ENCODE measurements at regions not wholly inside any gene's neighbourhood (a gene's known extent, or its start where the extent isn't known, plus 50 kb on each side); places are given as distances from the start of the nearest gene placed in this dataset.
"Not testable (repeated sequence)": the region's sequence is repeated elsewhere in the genome, so short reads cannot be mapped to it uniquely, and the experiment has no call there.

GRCh38 chr14:105616802-105617192 lies 90.4 kb downstream of the TMEM121 start:
- no peak for ATAC-seq (ENCODE audit: insufficient number of reproducible peaks, low FRiP score, low read depth)

GRCh38 chr14:105617201-105617777 lies 90.9 kb downstream of the TMEM121 start:
- Histone ChIP-seq H3K4me3 (no peak overlapping the region), H3K27me3 (replicated peaks; ENCODE audit: insufficient read depth) (no peaks in the 10 kb centered on the region), H3K36me3 (no peaks in the 10 kb centered on the region), H3K4me1 (ENCODE audit: control insufficient read depth in 1 of 2, low read depth in 2 of 2) (peaks cover 4 to 10% of the 10 kb centered on the region in 2 donors), H3K27ac (no peak overlapping the region), H3K9me3 (no peaks in the 10 kb centered on the region)
- ATAC-seq (ENCODE audit: insufficient number of reproducible peaks, low FRiP score, low read depth) (no peak), DNase-seq (ENCODE audit: low spot score) (no peak)
- TF ChIP-seq, protein P1, sequence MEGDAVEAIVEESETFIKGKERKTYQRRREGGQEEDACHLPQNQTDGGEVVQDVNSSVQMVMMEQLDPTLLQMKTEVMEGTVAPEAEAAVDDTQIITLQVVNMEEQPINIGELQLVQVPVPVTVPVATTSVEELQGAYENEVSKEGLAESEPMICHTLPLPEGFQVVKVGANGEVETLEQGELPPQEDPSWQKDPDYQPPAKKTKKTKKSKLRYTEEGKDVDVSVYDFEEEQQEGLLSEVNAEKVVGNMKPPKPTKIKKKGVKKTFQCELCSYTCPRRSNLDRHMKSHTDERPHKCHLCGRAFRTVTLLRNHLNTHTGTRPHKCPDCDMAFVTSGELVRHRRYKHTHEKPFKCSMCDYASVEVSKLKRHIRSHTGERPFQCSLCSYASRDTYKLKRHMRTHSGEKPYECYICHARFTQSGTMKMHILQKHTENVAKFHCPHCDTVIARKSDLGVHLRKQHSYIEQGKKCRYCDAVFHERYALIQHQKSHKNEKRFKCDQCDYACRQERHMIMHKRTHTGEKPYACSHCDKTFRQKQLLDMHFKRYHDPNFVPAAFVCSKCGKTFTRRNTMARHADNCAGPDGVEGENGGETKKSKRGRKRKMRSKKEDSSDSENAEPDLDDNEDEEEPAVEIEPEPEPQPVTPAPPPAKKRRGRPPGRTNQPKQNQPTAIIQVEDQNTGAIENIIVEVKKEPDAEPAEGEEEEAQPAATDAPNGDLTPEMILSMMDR (IDR thresholded peaks at IDR 0.05) = no peak

More at GRCh38 chr14:105616802-105617192, 90.4 kb downstream of the TMEM121 start:
- no peak overlapping the region for H3K27ac ChIP-seq
- no peak for DNase-seq (ENCODE audit: low spot score)
- no peaks in the 10 kb centered on the region for H3K36me3 ChIP-seq
- H3K9me3 ChIP-seq = no peaks in the 10 kb centered on the region
- TF ChIP-seq, protein P1 (IDR thresholded peaks at IDR 0.05) = no peak
- no peaks in the 10 kb centered on the region for H3K27me3 ChIP-seq (replicated peaks; ENCODE audit: insufficient read depth)
- H3K4me3 ChIP-seq = no peak overlapping the region
- H3K4me1 ChIP-seq (ENCODE audit: control insufficient read depth in 1 of 2, low read depth in 2 of 2) = peaks cover 4 to 6% of the 10 kb centered on the region in 2 donors

GRCh38 chr14:105617805-105618204 lies 91.4 kb downstream of the TMEM121 start:
- H3K27ac ChIP-seq; DNase-seq (ENCODE audit: low spot score); H3K4me3 ChIP-seq; ATAC-seq (ENCODE audit: insufficient number of reproducible peaks, low FRiP score, low read depth); H3K27me3 ChIP-seq (replicated peaks; ENCODE audit: insufficient read depth); H3K4me1 ChIP-seq (ENCODE audit: control insufficient read depth in 1 of 2, low read depth in 2 of 2); H3K9me3 ChIP-seq; H3K36me3 ChIP-seq: not testable (repeated sequence)

DNA sequence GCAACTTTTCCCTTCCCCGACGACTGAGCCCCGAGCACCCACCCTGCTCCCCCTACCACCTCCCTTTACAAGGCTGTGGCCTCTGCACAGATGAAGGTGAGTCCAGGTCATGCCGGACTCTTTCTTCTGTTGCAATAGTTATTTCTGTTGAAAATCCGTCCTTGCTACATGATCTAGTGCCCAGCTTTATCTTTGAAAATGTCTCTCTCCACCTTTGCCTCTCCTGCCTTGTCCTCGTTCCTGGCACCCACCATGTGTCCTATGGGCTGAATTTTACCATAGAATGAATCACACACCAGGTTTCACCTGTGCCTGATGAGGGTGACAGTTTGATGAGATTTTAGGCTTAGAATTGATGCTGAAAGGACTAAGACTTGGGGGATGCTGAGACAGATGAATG lies 92.9 kb downstream of the TMEM121 start:
- H3K9me3 ChIP-seq; ATAC-seq (ENCODE audit: insufficient number of reproducible peaks, low FRiP score, low read depth); H3K4me1 ChIP-seq (ENCODE audit: control insufficient read depth in 1 of 2, low read depth in 2 of 2); DNase-seq (ENCODE audit: low spot score); H3K27ac ChIP-seq; H3K4me3 ChIP-seq; H3K36me3 ChIP-seq; H3K27me3 ChIP-seq (replicated peaks; ENCODE audit: insufficient read depth): not testable (repeated sequence)

GRCh38 chr14:105620178-105620864 lies 93.9 kb downstream of the TMEM121 start:
- not testable (repeated sequence) for H3K9me3 ChIP-seq; H3K4me3 ChIP-seq; ATAC-seq (ENCODE audit: insufficient number of reproducible peaks, low FRiP score, low read depth); DNase-seq (ENCODE audit: low spot score); H3K27me3 ChIP-seq (replicated peaks; ENCODE audit: insufficient read depth); H3K36me3 ChIP-seq; H3K27ac ChIP-seq; H3K4me1 ChIP-seq (ENCODE audit: control insufficient read depth in 1 of 2, low read depth in 2 of 2)

GRCh38 chr14:105620865-105621471 lies 94.6 kb downstream of the TMEM121 start:
- H3K4me3 ChIP-seq; H3K4me1 ChIP-seq (ENCODE audit: control insufficient read depth in 1 of 2, low read depth in 2 of 2); H3K9me3 ChIP-seq; H3K27me3 ChIP-seq (replicated peaks; ENCODE audit: insufficient read depth); H3K36me3 ChIP-seq; DNase-seq (ENCODE audit: low spot score); ATAC-seq (ENCODE audit: insufficient number of reproducible peaks, low FRiP score, low read depth): not testable (repeated sequence)
- peak overlapping the region; percentile 65 to 85 for H3K27ac ChIP-seq

DNA sequence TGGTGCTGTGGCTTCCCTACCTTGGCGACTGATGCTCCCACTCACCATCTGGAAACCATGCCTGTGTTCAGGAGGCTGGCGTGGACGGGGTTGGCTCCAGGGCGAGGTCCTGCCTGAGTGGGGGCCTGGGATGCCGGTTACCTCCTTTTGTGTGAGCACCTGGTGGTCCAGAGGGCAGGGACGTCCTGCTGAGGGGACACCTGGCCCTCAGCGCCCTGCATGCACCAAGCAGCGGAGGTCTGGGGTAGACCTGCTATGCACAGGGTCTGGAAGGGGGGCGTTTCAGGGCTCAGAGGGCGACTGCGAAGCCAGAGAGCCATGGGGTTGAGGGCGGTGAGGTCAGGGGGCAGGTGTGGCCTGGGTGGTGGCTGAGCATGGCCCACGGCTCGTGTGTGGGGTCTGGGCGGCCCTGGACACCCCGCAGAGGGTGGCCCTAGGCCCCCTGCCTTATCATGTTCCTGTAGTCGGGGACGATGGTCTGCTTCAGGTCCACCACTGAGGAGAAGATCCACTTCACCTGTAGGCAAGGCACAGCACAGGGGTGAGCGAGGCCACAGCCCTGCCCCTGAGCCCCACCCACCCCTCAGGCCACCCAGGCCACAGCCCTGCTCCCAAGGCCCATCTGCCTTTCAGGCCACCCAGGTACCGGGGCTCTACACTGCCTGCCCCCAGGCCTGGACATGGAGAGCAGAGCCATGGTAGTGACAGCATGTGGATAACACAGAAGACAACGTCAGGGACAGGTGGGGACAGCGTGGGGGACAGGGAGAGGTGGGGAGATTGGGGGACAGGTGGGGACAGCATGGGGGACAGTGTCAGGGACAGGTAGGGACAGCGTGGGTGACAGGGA lies 95.3 kb downstream of the TMEM121 start:
- H3K9me3 ChIP-seq; H3K27me3 ChIP-seq (replicated peaks; ENCODE audit: insufficient read depth); H3K4me1 ChIP-seq (ENCODE audit: control insufficient read depth in 1 of 2, low read depth in 2 of 2); DNase-seq (ENCODE audit: low spot score); H3K4me3 ChIP-seq; ATAC-seq (ENCODE audit: insufficient number of reproducible peaks, low FRiP score, low read depth); H3K36me3 ChIP-seq: not testable (repeated sequence)
- H3K27ac ChIP-seq = peak overlapping the region; percentile 65 to 85
